Body of pancreas (tissue), 4 donors: ENCODE measurements at regions not wholly inside any gene's neighbourhood (a gene's known extent, or its start where the extent isn't known, plus 50 kb on each side); places are given as distances from the start of the nearest gene placed in this dataset.

ENCODE experiments used
- ATAC-seq: fragments of 150-250 bp; one replicate; pipeline ENCODE4 v1.9.1; 2016
- DNase-seq, 4 donors: peaks; one replicate each; pipeline ENCODE4 v3.0.0-alpha.2; 2019
- H3K27ac ChIP-seq, 4 donors: fragments of 200-600 bp; sonication (generic); 1 replicate in 3 of 4; 2 replicates in 1 of 4; pipeline versions ENCODE4 v1.5.1 to v1.6.1; 2016 to 2019; ENCODE audit warnings: mild to moderate bottlenecking in 1 of 4, mixed read lengths in 1 of 4, moderate library complexity in 1 of 4
- H3K27me3 ChIP-seq, 2 donors: fragments of 200-600 bp; sonication (generic); one replicate each; pipeline ENCODE4 v1.6.0; 2016; ENCODE audit warnings: mild to moderate bottlenecking in 1 of 2
- H3K36me3 ChIP-seq, 2 donors: fragments of 200-600 bp; sonication (generic); replicated peaks in 1 of 2; 2 replicates each; pipeline ENCODE4 v1.5.1; 2016; ENCODE audit warnings: low read depth in 2 of 2; ENCODE audit not compliant: insufficient read depth in 1 of 2
- H3K4me1 ChIP-seq: fragments of 200-600 bp; sonication (generic); one replicate; pipeline ENCODE4 v1.6.0; 2016
- H3K4me3 ChIP-seq, 2 donors: fragments of 200-600 bp; sonication (generic); 1 replicate in 1 of 2; 2 replicates in 1 of 2; pipeline ENCODE4 v1.5.1; 2016 to 2019
- H3K9me3 ChIP-seq, 3 donors: fragments of 200-600 bp; sonication (generic); 1 replicate in 2 of 3; 2 replicates in 1 of 3; pipeline ENCODE4 v1.5.1; 2016
- POLR2A ChIP-seq, 3 donors: fragments of 450-650 bp; IDR thresholded peaks; one replicate each; pipeline ENCODE4 v1.6.1; 2016; ENCODE audit warnings: antibody characterized with exemption in 3 of 3, mild to moderate bottlenecking in 2 of 3
- WGBS, 2 donors: methylation state at CpG; one replicate each; pipeline ENCODE4 v1.1.5; 2017; 5-methylcytosine and 5-hydroxymethylcytosine counted together
- intact Hi-C: fragments of 100-400 bp; cut with DNase I; formaldehyde crosslinking; loops from one replicate; pipeline ENCODE4 v1.15.1; 2023
- TF ChIP-seq, protein P1 (sequence below), 7 experiments: fragments of 450-650 bp in 4 of 7; fragments of 200-600 bp in 3 of 7; sonication (generic) in 3 of 7; IDR thresholded peaks; one replicate each; pipeline ENCODE4 v1.5.1; 2016 to 2019; ENCODE audit warnings: antibody characterized with exemption in 7 of 7

DNA sequence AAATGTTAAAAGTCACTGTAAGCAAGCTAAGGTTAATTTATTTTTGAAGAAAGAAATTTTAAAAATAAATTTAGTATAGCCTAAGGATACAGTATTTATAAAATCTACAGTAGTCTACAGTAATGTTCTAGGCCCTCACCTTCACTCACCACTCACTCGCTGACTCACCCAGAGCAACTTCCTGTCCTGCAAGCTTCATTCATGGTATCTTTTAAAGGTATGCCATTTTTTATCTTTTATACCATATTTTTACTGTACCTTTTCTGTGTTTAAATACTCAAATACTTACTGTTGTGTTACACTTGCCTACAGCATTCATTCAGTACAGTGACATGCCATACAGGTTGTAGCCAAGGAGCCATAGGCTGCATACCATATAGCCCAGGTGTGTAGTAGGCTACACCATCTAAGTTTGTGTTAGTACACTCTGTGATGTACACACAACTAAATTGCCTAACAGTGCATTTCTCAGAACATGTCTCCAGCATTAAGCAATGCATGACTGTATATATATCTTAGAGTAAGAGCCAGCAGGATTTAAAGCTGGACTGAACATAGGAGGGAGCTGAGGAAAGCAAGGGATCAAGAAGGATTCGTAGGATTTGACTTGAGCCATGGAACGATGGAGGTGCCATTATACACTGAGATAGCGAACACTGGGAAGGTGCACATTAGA lies 83.1 kb upstream of the KLF7 start:
- TF ChIP-seq, protein P1, sequence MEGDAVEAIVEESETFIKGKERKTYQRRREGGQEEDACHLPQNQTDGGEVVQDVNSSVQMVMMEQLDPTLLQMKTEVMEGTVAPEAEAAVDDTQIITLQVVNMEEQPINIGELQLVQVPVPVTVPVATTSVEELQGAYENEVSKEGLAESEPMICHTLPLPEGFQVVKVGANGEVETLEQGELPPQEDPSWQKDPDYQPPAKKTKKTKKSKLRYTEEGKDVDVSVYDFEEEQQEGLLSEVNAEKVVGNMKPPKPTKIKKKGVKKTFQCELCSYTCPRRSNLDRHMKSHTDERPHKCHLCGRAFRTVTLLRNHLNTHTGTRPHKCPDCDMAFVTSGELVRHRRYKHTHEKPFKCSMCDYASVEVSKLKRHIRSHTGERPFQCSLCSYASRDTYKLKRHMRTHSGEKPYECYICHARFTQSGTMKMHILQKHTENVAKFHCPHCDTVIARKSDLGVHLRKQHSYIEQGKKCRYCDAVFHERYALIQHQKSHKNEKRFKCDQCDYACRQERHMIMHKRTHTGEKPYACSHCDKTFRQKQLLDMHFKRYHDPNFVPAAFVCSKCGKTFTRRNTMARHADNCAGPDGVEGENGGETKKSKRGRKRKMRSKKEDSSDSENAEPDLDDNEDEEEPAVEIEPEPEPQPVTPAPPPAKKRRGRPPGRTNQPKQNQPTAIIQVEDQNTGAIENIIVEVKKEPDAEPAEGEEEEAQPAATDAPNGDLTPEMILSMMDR (IDR thresholded peaks at IDR 0.05), result no peak
- TF ChIP-seq POLR2A (IDR thresholded peaks at IDR 0.05), result no peak
- Histone ChIP-seq H3K27me3 (no peaks in the 10 kb centered on the region), H3K4me3 (no peak overlapping the region), H3K36me3 (no peaks in the 10 kb centered on the region), H3K9me3 (no peaks in the 10 kb centered on the region), H3K27ac (no peak overlapping the region), H3K4me1 (no peaks in the 10 kb centered on the region)
- DNase-seq (no peak), ATAC-seq (no peak)
- intact Hi-C loops, result no loop called here
- WGBS, 2 donors, result 77 to 83% methylated on average over 4 of the region's 4 CpGs

DNA sequence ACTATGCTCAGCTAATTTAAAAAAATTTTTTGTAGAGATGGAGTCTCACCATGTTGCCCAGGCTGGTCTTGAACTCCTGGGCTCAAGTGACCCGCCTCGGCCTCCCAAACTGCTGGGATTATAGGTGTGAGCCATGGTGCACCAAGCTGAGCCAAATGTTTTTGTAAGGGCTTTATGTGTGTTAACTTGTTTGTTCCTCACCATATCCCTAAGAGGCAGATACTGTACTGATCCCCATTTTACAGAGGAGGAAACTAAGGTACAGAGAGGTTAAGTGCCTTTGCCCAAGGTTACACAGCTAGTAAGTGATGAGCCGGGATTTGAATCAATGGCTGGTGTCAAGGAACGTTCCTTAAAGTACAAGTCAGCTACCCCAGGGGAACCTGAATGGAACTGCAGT lies 85.3 kb upstream of the KLF7 start:
- DNase-seq (no peak), ATAC-seq (no peak)
- no peaks in the 10 kb centered on the region for H3K36me3 ChIP-seq
- no peaks in the 10 kb centered on the region for H3K4me1 ChIP-seq
- no peaks in the 10 kb centered on the region for H3K27me3 ChIP-seq
- no peak overlapping the region for H3K4me3 ChIP-seq
- no peaks in the 10 kb centered on the region for H3K9me3 ChIP-seq
- no peak overlapping the region for H3K27ac ChIP-seq
- intact Hi-C loops, result no loop called here
- 71% methylated on average over 2 to 4 of the region's 4 CpGs for WGBS, 2 donors
- no peak for TF ChIP-seq POLR2A (IDR thresholded peaks at IDR 0.05)
- TF ChIP-seq, protein P1 (IDR thresholded peaks at IDR 0.05), result no peak

DNA sequence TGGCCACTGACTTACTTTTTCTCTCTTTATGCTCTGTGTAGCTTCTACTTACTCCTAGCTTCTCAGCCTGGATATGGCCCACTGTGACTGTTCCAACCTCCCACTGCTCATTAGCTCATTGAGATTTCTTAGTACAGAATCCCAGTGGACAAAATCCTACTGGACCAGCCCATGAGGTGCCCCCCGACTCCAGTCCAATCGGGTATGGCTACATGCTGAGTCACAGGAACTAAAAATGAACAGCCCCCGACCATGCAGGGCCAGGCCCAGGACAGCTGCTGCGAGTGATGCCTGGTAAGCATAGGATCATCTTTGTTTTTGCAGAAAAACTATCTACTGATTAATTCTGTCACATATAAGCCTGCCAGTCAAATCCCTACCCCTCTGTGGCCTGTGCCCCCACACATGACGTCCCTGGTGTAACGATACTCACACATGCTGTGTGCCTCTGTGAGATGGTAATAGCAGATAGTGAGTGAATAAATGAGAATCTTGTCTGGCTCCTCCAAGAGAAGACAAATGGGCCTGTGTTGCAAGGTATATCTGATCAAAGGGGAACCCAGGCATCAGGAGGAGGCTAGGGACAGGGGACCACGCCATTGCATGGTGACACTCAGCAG lies 85.9 kb upstream of the KLF7 start:
- no peaks in the 10 kb centered on the region for H3K27me3 ChIP-seq
- 68 to 73% methylated on average over 7 of the region's 7 CpGs for WGBS, 2 donors
- ATAC-seq, result no peak
- intact Hi-C loops, result no loop called here
- no peak overlapping the region for H3K4me3 ChIP-seq
- no peak for TF ChIP-seq POLR2A (IDR thresholded peaks at IDR 0.05)
- TF ChIP-seq, protein P1 (IDR thresholded peaks at IDR 0.05), result no peak
- H3K27ac ChIP-seq, result no peak overlapping the region
- no peaks in the 10 kb centered on the region for H3K4me1 ChIP-seq
- H3K9me3 ChIP-seq, result no peaks in the 10 kb centered on the region
- no peaks in the 10 kb centered on the region for H3K36me3 ChIP-seq
- no peak for DNase-seq

DNA sequence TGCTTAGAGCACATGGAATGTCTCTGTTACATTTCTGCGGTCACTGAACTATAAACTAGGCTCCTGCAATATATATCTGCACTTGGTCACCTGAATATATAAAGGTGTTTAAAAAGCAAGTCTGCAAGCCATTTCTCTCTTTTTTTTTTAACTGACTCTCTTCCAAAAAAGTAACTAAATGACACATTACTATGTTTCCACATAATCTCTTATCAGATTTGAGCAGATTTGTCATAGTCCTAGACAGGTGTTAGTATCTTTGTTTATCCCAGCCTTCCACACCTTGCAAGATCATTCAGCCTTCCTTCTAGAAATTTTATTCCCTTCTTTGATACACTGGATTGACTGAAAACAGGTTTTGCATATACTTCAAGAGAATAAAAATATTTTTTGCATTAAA lies 86.7 kb upstream of the KLF7 start:
- no peak for TF ChIP-seq POLR2A (IDR thresholded peaks at IDR 0.05)
- TF ChIP-seq, protein P1 (IDR thresholded peaks at IDR 0.05), result no peak
- Histone ChIP-seq H3K36me3 (no peaks in the 10 kb centered on the region), H3K27ac (no peak overlapping the region), H3K9me3 (no peaks in the 10 kb centered on the region), H3K4me1 (no peaks in the 10 kb centered on the region), H3K27me3 (no peaks in the 10 kb centered on the region), H3K4me3 (no peak overlapping the region)
- ATAC-seq, result no peak
- DNase-seq, result no peak
- WGBS, 2 donors, result 64 to 77% methylated on average over 1 of the region's 1 CpG
- intact Hi-C loops, result no loop called here
